Esophagus muscularis mucosa (tissue), 3 donors: ENCODE measurements at regions not wholly inside any gene's neighbourhood (a gene's known extent, or its start where the extent isn't known, plus 50 kb on each side); places are given as distances from the start of the nearest gene placed in this dataset.

Experiments used
- POLR2A ChIP-seq: fragments of 450-650 bp; IDR thresholded peaks from one replicate; pipeline ENCODE4 v1.6.1; 2017; ENCODE audit warnings: antibody characterized with exemption, moderate library complexity, mild to moderate bottlenecking, low read depth
- POLR2AphosphoS5 ChIP-seq, 2 donors: sonication (generic); formaldehyde crosslinking; IDR thresholded peaks; one replicate each; pipeline ENCODE4 v1.6.1; 2017; ENCODE audit warnings: antibody characterized with exemption in 2 of 2
- TF ChIP-seq, protein P1 (sequence below), 3 experiments: fragments of 200-600 bp in 2 of 3; fragments of 450-650 bp in 1 of 3; sonication (generic) in 2 of 3; IDR thresholded peaks; one replicate each; pipeline ENCODE4 v1.5.1; 2017 to 2019; ENCODE audit warnings: antibody characterized with exemption in 3 of 3, mild to moderate bottlenecking in 2 of 3, moderate library complexity in 1 of 3

DNA sequence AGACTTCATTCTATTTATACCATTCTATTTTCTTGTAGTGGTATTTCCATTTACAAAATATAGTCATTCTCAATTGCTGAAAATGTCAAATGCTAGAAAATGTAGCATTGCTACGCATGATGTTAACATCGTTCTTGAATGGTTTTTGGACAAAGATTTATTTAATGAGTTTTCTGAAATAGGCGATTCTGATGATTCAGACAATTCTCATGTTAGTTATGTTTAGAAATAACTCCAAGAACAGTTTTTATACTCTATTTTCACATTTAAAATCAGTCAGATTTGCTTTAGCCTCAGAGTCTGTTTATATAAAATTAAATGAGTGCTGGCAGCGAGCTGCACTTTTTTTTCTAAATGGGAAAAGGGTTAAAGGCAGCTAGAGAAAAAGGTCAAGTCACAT is 414.8 kb upstream of the MGAT4C start:
- TF ChIP-seq POLR2AphosphoS5 (IDR thresholded peaks at IDR 0.05) = no peak
- TF ChIP-seq, protein P1, sequence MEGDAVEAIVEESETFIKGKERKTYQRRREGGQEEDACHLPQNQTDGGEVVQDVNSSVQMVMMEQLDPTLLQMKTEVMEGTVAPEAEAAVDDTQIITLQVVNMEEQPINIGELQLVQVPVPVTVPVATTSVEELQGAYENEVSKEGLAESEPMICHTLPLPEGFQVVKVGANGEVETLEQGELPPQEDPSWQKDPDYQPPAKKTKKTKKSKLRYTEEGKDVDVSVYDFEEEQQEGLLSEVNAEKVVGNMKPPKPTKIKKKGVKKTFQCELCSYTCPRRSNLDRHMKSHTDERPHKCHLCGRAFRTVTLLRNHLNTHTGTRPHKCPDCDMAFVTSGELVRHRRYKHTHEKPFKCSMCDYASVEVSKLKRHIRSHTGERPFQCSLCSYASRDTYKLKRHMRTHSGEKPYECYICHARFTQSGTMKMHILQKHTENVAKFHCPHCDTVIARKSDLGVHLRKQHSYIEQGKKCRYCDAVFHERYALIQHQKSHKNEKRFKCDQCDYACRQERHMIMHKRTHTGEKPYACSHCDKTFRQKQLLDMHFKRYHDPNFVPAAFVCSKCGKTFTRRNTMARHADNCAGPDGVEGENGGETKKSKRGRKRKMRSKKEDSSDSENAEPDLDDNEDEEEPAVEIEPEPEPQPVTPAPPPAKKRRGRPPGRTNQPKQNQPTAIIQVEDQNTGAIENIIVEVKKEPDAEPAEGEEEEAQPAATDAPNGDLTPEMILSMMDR (IDR thresholded peaks at IDR 0.05) = no peak
- no peak for TF ChIP-seq POLR2A
